ENCODE measurements at regions not wholly inside any gene's neighbourhood (a gene's known extent, or its start where the extent isn't known, plus 50 kb on each side); places are given as distances from the start of the nearest gene placed in this dataset.
A peak's percentile ranks its signal among the peaks of the same experiment; 100 is the strongest.
"Not testable (repeated sequence)": the region's sequence is repeated elsewhere in the genome, so short reads cannot be mapped to it uniquely, and the experiment has no call there.

DNA sequence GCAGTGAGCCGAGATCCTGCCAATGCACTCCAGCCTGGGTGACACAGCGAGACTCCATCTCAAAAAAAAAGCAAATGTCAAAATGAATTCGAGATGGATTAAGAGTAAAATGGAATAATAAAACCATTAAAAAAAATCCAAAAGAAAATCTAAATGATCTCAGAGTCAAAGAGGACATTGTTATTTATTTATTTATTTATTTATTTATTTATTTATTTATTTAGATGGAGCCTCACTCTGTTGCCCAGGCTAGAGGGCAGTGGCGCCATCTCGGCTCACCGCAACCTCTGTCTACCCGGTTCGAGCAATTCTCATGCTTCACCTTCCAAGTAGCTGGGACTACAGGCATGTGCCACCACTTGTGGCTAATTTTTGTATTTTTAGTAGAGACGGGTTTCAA, 349.2 kb downstream of the ANKRD30A start:
- DNase-seq (ENCODE audit: low read depth, low spot score) = no peak

DNA sequence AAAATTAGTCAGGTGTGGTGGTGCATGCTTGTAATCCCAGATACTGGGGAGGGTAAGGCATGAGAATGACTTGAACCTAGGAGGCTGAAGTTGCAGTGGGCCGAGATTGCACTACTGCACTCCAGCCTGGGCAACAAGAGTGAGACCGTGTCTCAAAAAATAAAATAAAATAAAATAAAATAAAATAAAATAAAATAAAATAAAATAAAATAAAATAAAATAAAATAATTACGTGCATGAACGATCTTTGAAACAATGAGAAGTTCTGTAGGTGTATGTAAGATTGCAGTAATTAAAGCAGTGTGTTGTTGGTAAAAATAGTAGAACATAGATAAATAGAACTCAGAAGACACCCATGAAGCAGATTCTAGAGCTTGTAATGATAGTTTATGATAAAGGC, 348.5 kb downstream of the ANKRD30A start:
- DNase-seq (ENCODE audit: low read depth, low spot score) = no peak

DNA sequence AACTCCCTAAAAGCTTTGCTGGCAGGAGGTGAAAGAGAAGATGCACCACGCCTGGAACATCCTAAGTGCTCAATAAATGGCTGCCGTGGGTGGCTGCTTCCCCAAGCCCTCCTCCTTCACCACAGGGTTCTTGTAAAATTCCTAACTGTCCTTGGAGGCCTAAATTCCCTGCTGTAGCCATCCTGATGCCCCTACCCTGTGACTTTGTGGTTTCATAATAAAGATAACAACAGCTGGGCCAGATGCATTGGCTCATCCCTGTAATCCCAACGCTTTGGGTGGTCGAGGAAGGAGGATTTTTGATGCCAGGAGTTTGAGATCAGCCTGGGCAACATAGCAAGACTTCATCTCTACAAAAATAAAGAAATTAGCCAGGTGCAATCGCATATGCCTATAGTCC, 341.8 kb downstream of the ANKRD30A start:
- no peak for DNase-seq (ENCODE audit: low read depth, low spot score)

DNA sequence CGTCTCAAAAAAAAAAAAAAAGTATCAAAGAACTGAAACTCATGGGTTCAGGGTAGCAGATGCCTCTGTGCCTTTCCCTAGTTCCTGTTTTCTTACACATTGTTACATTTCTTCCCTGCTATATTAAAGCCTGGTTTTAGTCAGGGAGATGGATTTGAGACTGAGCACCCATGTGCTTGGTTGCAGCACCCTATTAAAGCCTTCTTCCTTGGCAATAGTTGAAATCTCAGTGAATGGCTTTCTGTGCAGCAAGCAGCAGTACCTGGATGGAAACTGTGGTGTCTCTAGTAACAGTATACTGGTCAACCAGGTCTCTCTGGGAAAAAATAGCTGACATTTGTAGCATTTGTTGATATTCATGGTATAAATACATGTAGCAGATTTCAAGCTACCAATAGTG, 331.1 kb downstream of the ANKRD30A start:
- DNase-seq (ENCODE audit: low read depth, low spot score) = no peak

DNA sequence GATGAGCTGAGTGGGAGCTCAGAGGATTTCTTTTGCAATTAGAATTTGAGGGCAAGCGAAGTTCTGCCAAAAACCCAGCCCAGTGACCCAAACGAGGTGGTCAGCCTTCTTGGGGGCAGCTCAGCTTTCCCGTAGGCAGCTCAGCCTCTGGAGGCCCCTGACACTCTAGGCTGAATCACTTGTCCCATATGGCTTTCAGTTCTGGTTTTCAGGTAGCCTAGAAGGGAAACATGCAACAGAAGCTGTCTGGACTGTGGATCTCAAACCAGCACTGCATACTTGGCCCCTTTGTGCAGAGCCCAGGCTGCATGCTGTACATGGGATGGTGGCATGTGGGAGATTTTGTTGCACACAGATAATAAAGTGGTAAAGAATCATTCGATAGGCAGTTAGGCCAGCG, 322.8 kb downstream of the ANKRD30A start:
- no peak for DNase-seq (ENCODE audit: low read depth, low spot score)

DNA sequence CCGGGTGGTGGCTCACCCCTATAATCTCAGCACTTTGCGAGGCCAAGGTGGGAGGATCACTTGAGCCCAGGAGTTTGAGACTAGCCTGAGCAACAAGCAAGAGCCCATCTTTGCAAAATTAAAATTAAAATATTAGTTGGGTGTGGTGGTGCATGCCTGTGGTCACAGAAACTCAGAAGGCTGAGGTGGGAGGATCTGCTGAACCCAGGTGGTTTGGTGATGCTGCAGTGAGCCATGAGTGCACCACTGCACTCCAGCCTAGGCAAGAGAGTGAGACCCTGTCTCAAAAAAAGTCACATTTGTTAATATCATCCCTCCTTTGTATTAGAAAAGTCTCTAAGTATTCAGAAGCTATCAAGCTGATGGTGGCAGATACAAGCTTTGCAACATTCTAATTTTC, 317.5 kb downstream of the ANKRD30A start:
- DNase-seq (ENCODE audit: low read depth, low spot score) = no peak

DNA sequence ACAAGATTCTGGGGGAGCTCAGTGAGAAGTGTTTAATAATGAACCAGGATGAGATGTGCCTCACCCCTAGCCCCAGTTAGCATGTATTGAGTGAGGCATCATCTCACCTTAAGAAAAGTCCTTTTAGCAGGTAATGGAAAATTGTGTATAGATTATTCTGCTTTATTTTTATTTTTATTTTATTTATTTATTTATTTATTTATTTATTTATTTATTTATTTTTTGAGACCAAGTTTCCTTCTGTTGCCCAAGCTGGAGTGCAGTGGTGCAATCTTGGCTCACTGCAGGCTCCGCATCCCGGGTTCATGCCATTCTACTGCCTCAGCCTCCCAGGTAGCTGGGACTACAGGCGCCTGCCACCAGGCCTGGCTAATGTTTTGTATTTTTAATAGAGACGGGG, 315.8 kb downstream of the ANKRD30A start:
- DNase-seq (ENCODE audit: low read depth, low spot score) = not testable (repeated sequence)

DNA sequence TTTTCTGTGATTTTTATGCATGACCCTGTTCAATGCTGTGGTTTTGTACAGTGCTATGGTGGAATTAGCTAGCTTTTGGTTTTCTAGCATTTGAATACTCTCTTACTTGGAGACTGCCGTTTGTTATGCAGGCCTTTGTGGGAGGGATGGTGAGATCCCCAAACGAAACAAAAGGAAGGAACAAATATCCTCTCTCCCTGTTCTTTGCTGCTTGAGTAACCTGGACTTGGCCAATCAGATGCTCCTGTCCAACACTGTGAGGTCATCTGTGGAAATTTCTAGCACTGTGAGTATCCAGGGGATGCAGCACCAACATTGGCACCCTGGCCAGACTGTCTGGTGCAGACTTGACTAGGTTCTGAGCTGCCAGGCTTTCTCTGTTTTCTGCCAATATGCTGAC, 314.4 kb downstream of the ANKRD30A start:
- DNase-seq (ENCODE audit: low read depth, low spot score) = peak; percentile 2

DNA sequence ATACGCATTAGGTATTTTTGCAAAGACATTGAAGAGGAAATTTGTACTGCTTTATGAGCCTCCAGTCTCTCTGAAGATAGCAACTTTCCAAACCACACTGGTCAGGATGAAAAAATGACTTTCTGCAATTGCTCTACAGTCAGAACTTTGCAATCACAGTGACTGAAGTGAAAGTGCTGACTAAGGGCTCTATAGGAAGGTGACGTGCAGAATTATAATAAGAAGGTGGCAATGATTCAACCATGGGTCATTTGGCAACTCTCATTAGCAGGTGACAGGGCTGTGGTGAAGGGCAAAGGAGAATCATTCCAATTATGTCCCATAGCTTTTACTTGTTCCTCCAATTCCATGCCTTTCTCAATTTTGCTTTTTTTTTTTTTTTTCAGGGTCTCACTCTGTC, 311.0 kb downstream of the ANKRD30A start:
- DNase-seq (ENCODE audit: low read depth, low spot score) = no peak

DNA sequence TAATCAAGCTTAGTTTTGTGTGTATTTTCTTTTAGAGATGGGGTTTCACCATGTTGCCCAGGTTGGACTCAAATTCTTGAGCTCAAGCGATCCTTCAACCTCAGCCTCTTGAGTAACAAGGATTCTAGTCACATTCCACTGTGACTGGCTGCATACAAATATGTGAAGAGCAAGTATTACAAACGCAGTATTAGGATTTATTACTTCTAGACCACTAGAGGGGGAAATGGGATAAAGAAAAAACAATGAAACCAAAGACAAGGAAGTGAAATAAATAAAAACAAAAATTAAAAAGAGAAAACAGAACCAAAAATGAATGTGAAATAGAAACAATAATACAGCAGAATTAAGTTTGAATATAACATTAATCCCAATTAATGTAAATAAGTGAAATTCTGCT, 308.7 kb downstream of the ANKRD30A start:
- DNase-seq (ENCODE audit: low read depth, low spot score) = no peak

All from ELF-1 (cell line).